Fibroblast of peridontal ligament (primary cell): ENCODE measurements at regions not wholly inside any gene's neighbourhood (a gene's known extent, or its start where the extent isn't known, plus 50 kb on each side); places are given as distances from the start of the nearest gene placed in this dataset.
"Not testable (repeated sequence)": the region's sequence is repeated elsewhere in the genome, so short reads cannot be mapped to it uniquely, and the experiment has no call there.

Source experiments
- DNase-seq: peaks from one replicate; pipeline ENCODE4 v3.0.0-alpha.2; 2010; ENCODE audit errors: extremely low read depth

DNA sequence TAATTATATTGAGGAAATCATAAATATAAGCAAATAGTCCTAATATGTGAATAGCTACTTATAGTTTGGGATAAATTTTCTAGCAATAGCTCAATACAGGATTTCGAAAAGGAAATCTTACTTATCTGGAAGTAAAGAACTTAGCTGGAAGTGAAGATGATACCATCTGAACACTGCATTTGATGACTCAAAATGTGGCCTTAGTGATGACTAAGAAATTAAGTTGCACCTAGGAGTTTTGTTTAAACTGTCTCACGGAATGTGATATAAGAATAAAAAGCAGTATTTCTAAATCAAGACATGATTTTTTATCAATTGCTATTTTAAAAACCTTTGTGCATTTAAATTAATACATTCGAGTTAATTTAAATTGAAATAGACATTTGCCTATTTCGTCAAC lies 91.2 kb downstream of the EOMES start:
- peak; percentile 39 for DNase-seq

DNA sequence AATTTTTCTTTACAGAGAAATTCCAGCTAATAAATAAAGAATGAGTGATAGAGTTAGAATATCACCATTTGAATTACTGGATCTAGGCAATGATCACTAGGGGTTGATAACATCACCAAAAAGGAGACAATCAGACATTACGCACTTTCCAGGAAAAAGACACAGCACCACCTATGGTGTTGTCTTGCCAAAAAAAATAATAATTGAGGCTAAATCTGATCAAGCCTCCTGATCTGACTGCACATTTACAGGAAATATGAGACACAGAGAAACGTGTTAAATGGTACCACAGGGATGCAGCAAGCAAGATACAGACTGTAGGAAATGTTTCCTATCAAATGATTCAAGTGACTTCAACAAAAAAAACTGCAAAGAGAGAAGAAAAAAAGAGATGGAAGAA lies 92.8 kb downstream of the EOMES start:
- no peak for DNase-seq

- no peak for DNase-seq
Measured at GRCh38 chr3:27628026-27628750, 93.9 kb downstream of the EOMES start.

DNA sequence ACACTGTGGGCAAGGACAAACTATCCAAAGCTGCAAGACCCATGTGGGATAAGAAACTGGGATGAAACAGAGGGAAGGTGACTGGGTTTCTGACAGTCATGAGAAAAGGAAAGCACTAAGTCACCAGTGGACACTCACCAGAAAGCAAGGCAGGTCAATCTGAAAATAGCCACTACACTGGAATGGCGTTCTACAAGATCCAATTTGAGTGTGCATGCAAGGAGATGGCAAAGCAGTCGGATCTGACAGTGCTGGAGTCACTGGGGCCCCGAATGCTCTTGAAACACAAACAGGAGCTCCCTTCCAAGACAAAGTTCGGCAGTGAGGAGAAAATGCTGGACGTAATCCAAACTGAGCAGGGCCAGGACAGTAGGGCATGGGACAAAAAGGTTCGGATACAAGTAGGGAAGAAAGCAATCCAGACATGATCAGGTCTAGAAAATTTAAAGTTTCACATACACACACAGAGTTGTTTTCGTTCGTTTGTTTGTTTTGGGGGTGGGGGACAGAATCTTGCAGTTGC lies 95.5 kb downstream of the EOMES start:
- DNase-seq = no peak

GRCh38 chr3:27625864-27626263 lies 96.3 kb downstream of the EOMES start:
- DNase-seq = no peak

DNA sequence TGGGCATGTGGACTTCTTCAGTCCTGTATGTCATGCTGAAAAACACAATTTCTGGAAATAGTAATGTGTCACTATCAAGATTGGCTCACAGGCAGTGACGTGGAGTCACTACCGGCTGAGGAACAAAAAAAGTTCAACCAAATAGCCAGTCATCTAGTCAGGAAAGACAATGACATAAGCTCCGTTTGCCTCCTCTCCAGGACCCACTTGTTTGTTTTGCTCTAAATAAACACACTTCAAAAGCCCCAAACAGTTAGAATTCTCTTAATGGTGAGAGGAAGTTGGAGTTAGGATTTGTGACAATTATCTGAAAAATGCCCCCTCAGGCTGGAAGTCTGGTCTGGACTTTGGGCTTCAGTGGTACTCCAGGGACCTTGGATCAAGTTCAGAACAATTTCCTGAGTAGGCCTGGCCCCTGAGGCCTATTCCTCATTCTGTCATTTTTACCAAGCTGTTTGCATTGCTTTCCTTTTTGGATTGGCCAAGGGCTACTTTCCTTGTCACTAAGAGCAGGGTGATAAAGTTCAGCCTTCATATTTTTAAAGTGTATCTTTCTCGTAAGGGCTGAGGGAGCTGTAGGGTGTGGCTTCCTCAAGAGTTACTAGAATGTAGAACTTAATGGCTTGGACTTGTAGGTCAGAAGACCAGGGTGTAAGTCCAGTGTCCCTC lies 98.9 kb downstream of the EOMES start:
- no peak for DNase-seq

- DNase-seq = no peak
Measured at GRCh38 chr3:27617552-27617951, 104.6 kb downstream of the EOMES start.

DNA sequence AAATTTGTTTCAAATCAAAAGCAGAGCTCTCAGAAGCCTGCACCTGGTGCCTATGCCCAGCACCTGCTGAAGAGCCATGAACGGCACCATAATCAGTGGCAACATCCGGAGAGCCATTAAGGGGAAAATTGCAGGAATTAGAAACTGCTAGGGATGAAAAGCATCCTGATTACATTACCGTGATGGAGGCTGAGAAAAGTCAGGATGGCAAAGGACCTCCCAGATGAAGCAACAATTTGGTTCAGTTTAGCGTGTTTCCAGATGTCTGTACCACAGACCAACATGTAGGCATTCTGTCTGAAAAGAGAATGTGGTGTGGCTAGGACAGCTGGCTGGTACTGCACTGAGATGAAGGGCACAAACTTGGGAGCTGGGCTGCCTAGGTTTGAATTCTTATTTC lies 106.1 kb downstream of the EOMES start:
- DNase-seq = peak; percentile 29

GRCh38 chr3:27615555-27615954 lies 106.6 kb downstream of the EOMES start:
- no peak for DNase-seq

- no peak for DNase-seq
Measured at GRCh38 chr3:27614592-27614991, 107.5 kb downstream of the EOMES start.

DNA sequence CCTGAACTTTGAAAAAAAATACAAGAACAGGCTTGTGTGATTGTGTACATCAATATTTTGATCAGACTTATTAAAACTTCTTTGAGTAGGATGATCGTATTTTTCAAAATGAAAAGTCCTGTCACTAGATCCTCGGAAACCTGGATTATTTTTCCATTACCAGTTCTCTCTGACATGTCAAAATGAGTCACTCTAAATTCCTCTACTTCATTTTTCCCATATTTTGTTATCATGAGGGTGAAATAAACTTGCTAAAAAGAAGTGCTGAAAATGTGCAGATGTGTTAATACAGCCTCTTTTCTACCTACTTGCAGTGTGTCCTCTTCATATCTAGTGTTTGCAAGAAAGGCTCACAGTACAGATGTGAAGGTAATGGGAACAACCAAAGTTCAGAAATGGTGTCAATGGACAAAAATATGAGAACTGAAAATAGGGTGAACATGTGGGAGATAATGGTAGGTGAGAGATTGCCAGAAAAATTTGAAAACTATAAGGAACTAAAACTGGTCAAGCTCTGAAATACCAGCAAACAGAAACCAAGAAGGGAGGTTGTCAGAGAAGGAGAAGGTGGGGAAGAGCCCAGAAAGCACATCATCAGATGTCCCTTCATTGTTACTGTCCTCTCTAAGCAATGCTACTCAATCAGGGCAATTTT lies 108.2 kb downstream of the EOMES start:
- peak; percentile 52 for DNase-seq

DNA sequence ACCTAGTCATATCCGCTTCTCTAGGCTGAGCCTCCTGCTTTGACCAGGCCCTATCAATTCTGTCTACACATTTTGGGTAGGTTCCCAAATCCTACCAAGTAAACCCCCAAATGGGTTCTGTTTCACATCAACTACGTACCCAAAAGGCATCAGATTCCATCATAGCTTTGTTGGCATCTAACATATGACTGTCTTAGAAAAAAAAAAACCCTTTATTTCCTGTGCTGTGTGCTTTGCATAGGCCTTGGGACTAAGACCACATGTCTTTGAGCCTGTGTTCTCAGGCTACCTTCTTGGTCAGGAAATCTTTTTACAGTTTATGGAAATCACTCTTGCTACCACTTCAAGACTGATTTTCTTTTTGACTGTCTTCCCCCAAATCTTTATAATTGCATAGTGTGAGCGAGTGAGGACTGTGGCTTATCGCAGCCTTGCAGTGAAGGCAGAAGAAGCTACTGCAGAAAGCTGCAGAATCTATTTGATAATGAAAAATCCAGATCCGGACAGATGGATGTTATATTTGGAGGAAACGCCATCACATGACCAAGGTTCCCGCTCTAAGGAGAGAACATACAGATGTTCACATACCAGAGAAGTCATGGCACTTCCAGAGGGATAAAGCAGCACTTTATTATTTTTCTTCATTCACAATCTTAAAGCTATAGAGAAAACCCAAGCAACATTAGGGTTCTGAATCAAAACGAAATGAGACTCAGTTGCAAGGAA lies 111.2 kb downstream of the EOMES start:
- peak; percentile 71 for DNase-seq

- peak; percentile 51 for DNase-seq
Measured at GRCh38 chr3:27607370-27607769, 114.8 kb downstream of the EOMES start.

DNA sequence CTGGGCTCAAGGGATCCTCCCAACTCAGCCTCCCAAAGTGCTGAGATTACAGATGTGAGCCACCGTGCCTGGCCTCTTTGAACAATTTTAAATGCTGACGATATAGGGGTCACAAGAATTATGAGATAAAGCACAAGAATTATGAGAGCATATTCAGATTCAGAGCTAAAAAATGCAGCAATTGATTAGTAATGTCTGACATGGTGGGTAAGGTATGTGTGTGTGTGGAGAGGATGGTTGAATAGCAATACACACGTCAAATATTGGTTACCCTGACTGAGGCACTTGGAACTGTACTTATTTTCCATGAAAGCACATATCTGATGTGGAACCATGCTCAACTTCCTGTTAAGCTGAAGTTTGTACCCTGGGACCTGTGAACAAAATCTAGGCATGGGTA lies 115.6 kb downstream of the EOMES start:
- peak; percentile 60 for DNase-seq

GRCh38 chr3:27601311-27601710 lies 117.1 kb upstream of the SLC4A7 start:
- not testable (repeated sequence) for DNase-seq

GRCh38 chr3:27599741-27600140 lies 115.6 kb upstream of the SLC4A7 start:
- DNase-seq = not testable (repeated sequence)

- peak; percentile 53 for DNase-seq
Measured at GRCh38 chr3:27596921-27597320, 112.7 kb upstream of the SLC4A7 start.

- peak; percentile 82 for DNase-seq
Measured at GRCh38 chr3:27596334-27596841, 112.2 kb upstream of the SLC4A7 start.

GRCh38 chr3:27594096-27594690 lies 110.0 kb upstream of the SLC4A7 start:
- peak; percentile 74 for DNase-seq

- DNase-seq = no peak
Measured at GRCh38 chr3:27593173-27593572, 109.0 kb upstream of the SLC4A7 start.
